ENCODE measurements at regions not wholly inside any gene's neighbourhood (a gene's known extent, or its start where the extent isn't known, plus 50 kb on each side); places are given as distances from the start of the nearest gene placed in this dataset.

- H3K36me3 ChIP-seq (ENCODE audit: control insufficient read depth, insufficient read depth, low read length): no peaks in the 10 kb centered on the region
- no peaks in the 10 kb centered on the region for H3K79me2 ChIP-seq
- no peaks in the 10 kb centered on the region for H3K9me3 ChIP-seq (ENCODE audit: control insufficient read depth, low read length)
- H3K27ac ChIP-seq: no peak overlapping the region
- no peak overlapping the region for H3K4me3 ChIP-seq (ENCODE audit: low read depth, low read length)
- no peak overlapping the region for H3K4me2 ChIP-seq (ENCODE audit: low read length)
- H3K4me1 ChIP-seq: no peaks in the 10 kb centered on the region
- no peaks in the 10 kb centered on the region for H3K27me3 ChIP-seq (ENCODE audit: control insufficient read depth, insufficient read depth, low read length)
- H2AFZ ChIP-seq: no peak overlapping the region
- H3K9ac ChIP-seq: no peak overlapping the region
- no peak for TF ChIP-seq CTCF (IDR thresholded peaks at IDR 0.05)
Observed at GRCh38 chr16:22973522-22973921, 159.6 kb downstream of the HS3ST2 start.

GRCh38 chr16:22971346-22971924 is 157.5 kb downstream of the HS3ST2 start:
- no peak overlapping the region for H3K27ac ChIP-seq
- H3K4me1 ChIP-seq: peaks cover 3% of the 10 kb centered on the region
- no peak overlapping the region for H3K4me3 ChIP-seq (ENCODE audit: low read depth, low read length)
- H3K36me3 ChIP-seq (ENCODE audit: control insufficient read depth, insufficient read depth, low read length): no peaks in the 10 kb centered on the region
- H3K4me2 ChIP-seq (ENCODE audit: low read length): no peak overlapping the region
- no peaks in the 10 kb centered on the region for H3K9me3 ChIP-seq (ENCODE audit: control insufficient read depth, low read length)
- H3K9ac ChIP-seq: no peak overlapping the region
- no peaks in the 10 kb centered on the region for H3K27me3 ChIP-seq (ENCODE audit: control insufficient read depth, insufficient read depth, low read length)
- no peak overlapping the region for H2AFZ ChIP-seq
- no peak for TF ChIP-seq CTCF (IDR thresholded peaks at IDR 0.05)
- no peaks in the 10 kb centered on the region for H3K79me2 ChIP-seq

GRCh38 chr16:22970209-22970865 is 156.4 kb downstream of the HS3ST2 start:
- Histone ChIP-seq H3K9me3 (ENCODE audit: control insufficient read depth, low read length) (no peaks in the 10 kb centered on the region), H3K4me1 (peaks cover 3% of the 10 kb centered on the region), H3K4me3 (ENCODE audit: low read depth, low read length) (no peak overlapping the region), H2AFZ (no peak overlapping the region), H3K4me2 (ENCODE audit: low read length) (no peak overlapping the region), H3K9ac (no peak overlapping the region), H3K36me3 (ENCODE audit: control insufficient read depth, insufficient read depth, low read length) (no peaks in the 10 kb centered on the region), H3K27ac (no peak overlapping the region), H3K79me2 (no peaks in the 10 kb centered on the region), H3K27me3 (ENCODE audit: control insufficient read depth, insufficient read depth, low read length) (no peaks in the 10 kb centered on the region)
- no peak for TF ChIP-seq CTCF (IDR thresholded peaks at IDR 0.05)

- H3K27me3 ChIP-seq (ENCODE audit: control insufficient read depth, insufficient read depth, low read length): no peaks in the 10 kb centered on the region
- H3K9ac ChIP-seq: no peak overlapping the region
- no peak for TF ChIP-seq CTCF (IDR thresholded peaks at IDR 0.05)
- H3K79me2 ChIP-seq: no peaks in the 10 kb centered on the region
- H3K27ac ChIP-seq: no peak overlapping the region
- H3K9me3 ChIP-seq (ENCODE audit: control insufficient read depth, low read length): no peaks in the 10 kb centered on the region
- no peak overlapping the region for H3K4me2 ChIP-seq (ENCODE audit: low read length)
- no peak overlapping the region for H3K4me3 ChIP-seq (ENCODE audit: low read depth, low read length)
- no peaks in the 10 kb centered on the region for H3K36me3 ChIP-seq (ENCODE audit: control insufficient read depth, insufficient read depth, low read length)
- peaks cover 3% of the 10 kb centered on the region for H3K4me1 ChIP-seq
- H2AFZ ChIP-seq: no peak overlapping the region
Observed at GRCh38 chr16:22969567-22969966, 155.6 kb downstream of the HS3ST2 start.

GRCh38 chr16:22968931-22969330 is 155.0 kb downstream of the HS3ST2 start:
- H3K4me2 ChIP-seq (ENCODE audit: low read length): no peak overlapping the region
- H3K79me2 ChIP-seq: no peaks in the 10 kb centered on the region
- no peak overlapping the region for H3K9ac ChIP-seq
- H3K4me3 ChIP-seq (ENCODE audit: low read depth, low read length): no peak overlapping the region
- H3K4me1 ChIP-seq: peaks cover 3% of the 10 kb centered on the region
- no peak for TF ChIP-seq CTCF (IDR thresholded peaks at IDR 0.05)
- H3K36me3 ChIP-seq (ENCODE audit: control insufficient read depth, insufficient read depth, low read length): no peaks in the 10 kb centered on the region
- no peaks in the 10 kb centered on the region for H3K9me3 ChIP-seq (ENCODE audit: control insufficient read depth, low read length)
- no peak overlapping the region for H2AFZ ChIP-seq
- no peaks in the 10 kb centered on the region for H3K27me3 ChIP-seq (ENCODE audit: control insufficient read depth, insufficient read depth, low read length)
- H3K27ac ChIP-seq: no peak overlapping the region

Data from parathyroid adenoma (tissue), 2 donors.